Cardiac muscle cell (in vitro differentiated cells and primary cell): ENCODE measurements at regions not wholly inside any gene's neighbourhood (a gene's known extent, or its start where the extent isn't known, plus 50 kb on each side); places are given as distances from the start of the nearest gene placed in this dataset.
A peak's percentile ranks its signal among the peaks of the same experiment; 100 is the strongest.

ENCODE experiments used
- DNase-seq, 2 donors: peaks; one replicate each; pipeline versions ENCODE4 v3.0.0 to v3.0.0-alpha.2; 2010 to 2017; ENCODE audit warnings: low read depth in 1 of 2, low spot score in 1 of 2
- H3K27ac ChIP-seq: fragments of 200-600 bp; sonication (generic); 2 replicates; pipeline ENCODE4 v1.5.1; 2016
- H3K27me3 ChIP-seq: fragments of 200-600 bp; sonication (generic); 2 replicates; pipeline ENCODE4 v1.6.0; 2016; ENCODE audit warnings: control low read depth
- H3K36me3 ChIP-seq: fragments of 200-600 bp; sonication (generic); 2 replicates; pipeline ENCODE4 v1.5.1; 2016; ENCODE audit warnings: control low read depth
- H3K4me1 ChIP-seq: fragments of 200-600 bp; sonication (generic); 2 replicates; pipeline ENCODE4 v1.8.1; 2017; ENCODE audit warnings: low read depth, mild to moderate bottlenecking, mixed run types
- H3K4me3 ChIP-seq: fragments of 200-600 bp; sonication (generic); 2 replicates; pipeline ENCODE4 v1.5.1; 2016; ENCODE audit warnings: mild to moderate bottlenecking
- H3K9me3 ChIP-seq: fragments of 200-600 bp; sonication (generic); 2 replicates; pipeline ENCODE4 v1.5.1; 2017; ENCODE audit warnings: low read depth, mild to moderate bottlenecking, control low read depth
- CTCF ChIP-seq: IDR thresholded peaks from 2 replicates; pipeline ENCODE4 v1.5.1; 2012; ENCODE audit warnings: low read depth, mild to moderate bottlenecking, low read length

- no peak for DNase-seq
These were observed 623.2 kb downstream of the SLITRK5 start for GRCh38 chr13:88294368-88294767.

GRCh38 chr13:88303157-88303556 is 632.0 kb downstream of the SLITRK5 start:
- Histone ChIP-seq H3K27me3 (no peaks in the 10 kb centered on the region), H3K9me3 (no peaks in the 10 kb centered on the region), H3K4me3 (no peak overlapping the region), H3K27ac (no peak overlapping the region), H3K36me3 (no peaks in the 10 kb centered on the region), H3K4me1 (no peaks in the 10 kb centered on the region)
- DNase-seq = no peak
- TF ChIP-seq CTCF = no peak

More at GRCh38 chr13:88294368-88294767, 623.2 kb downstream of the SLITRK5 start:
- Histone ChIP-seq H3K27ac (no peak overlapping the region), H3K4me3 (no peak overlapping the region), H3K9me3 (no peaks in the 10 kb centered on the region), H3K27me3 (no peaks in the 10 kb centered on the region), H3K36me3 (no peaks in the 10 kb centered on the region), H3K4me1 (no peaks in the 10 kb centered on the region)
- TF ChIP-seq CTCF = no peak

- H3K27ac ChIP-seq = no peak overlapping the region
- H3K36me3 ChIP-seq = no peaks in the 10 kb centered on the region
- TF ChIP-seq CTCF = no peak
- no peak overlapping the region for H3K4me3 ChIP-seq
- DNase-seq = no peak
- H3K9me3 ChIP-seq = no peaks in the 10 kb centered on the region
- no peaks in the 10 kb centered on the region for H3K4me1 ChIP-seq
- no peaks in the 10 kb centered on the region for H3K27me3 ChIP-seq
These were observed 632.4 kb downstream of the SLITRK5 start for GRCh38 chr13:88303605-88304004.

- Histone ChIP-seq H3K27ac (no peak overlapping the region), H3K4me1 (no peaks in the 10 kb centered on the region), H3K27me3 (no peaks in the 10 kb centered on the region), H3K9me3 (no peaks in the 10 kb centered on the region), H3K36me3 (no peaks in the 10 kb centered on the region), H3K4me3 (no peak overlapping the region)
- no peak for TF ChIP-seq CTCF
- DNase-seq = no peak
These were observed 643.3 kb downstream of the SLITRK5 start for GRCh38 chr13:88314496-88314895.

- no peak for TF ChIP-seq CTCF
- H3K27ac ChIP-seq = no peak overlapping the region
- H3K4me3 ChIP-seq = no peak overlapping the region
- DNase-seq = no peak
- no peaks in the 10 kb centered on the region for H3K36me3 ChIP-seq
- H3K27me3 ChIP-seq = no peaks in the 10 kb centered on the region
- no peaks in the 10 kb centered on the region for H3K9me3 ChIP-seq
- H3K4me1 ChIP-seq = no peaks in the 10 kb centered on the region
These were observed 657.9 kb downstream of the SLITRK5 start for GRCh38 chr13:88329066-88329465.

GRCh38 chr13:88339271-88339741 is 668.1 kb downstream of the SLITRK5 start:
- DNase-seq = peak in 1 of 2 donors; percentile 9
- no peaks in the 10 kb centered on the region for H3K36me3 ChIP-seq
- no peaks in the 10 kb centered on the region for H3K27me3 ChIP-seq
- H3K27ac ChIP-seq = no peak overlapping the region
- H3K9me3 ChIP-seq = no peaks in the 10 kb centered on the region
- H3K4me1 ChIP-seq = no peaks in the 10 kb centered on the region
- no peak overlapping the region for H3K4me3 ChIP-seq
- TF ChIP-seq CTCF = no peak
